Prostate gland (tissue), 2 donors: ENCODE measurements at regions not wholly inside any gene's neighbourhood (a gene's known extent, or its start where the extent isn't known, plus 50 kb on each side); places are given as distances from the start of the nearest gene placed in this dataset.

Source experiments
- POLR2AphosphoS5 ChIP-seq: sonication (generic); formaldehyde crosslinking; IDR thresholded peaks from one replicate; pipeline ENCODE4 v1.6.1; 2017; ENCODE audit warnings: antibody characterized with exemption
- TF ChIP-seq, protein P1 (sequence below), 4 experiments: fragments of 200-600 bp in 2 of 4; fragments of 450-650 bp in 2 of 4; sonication (generic) in 2 of 4; IDR thresholded peaks; 1 replicate in 3 of 4; 2 replicates in 1 of 4; pipeline ENCODE4 v1.5.1; 2016 to 2019; ENCODE audit warnings: antibody characterized with exemption in 4 of 4, mild to moderate bottlenecking in 2 of 4, moderate library complexity in 2 of 4

DNA sequence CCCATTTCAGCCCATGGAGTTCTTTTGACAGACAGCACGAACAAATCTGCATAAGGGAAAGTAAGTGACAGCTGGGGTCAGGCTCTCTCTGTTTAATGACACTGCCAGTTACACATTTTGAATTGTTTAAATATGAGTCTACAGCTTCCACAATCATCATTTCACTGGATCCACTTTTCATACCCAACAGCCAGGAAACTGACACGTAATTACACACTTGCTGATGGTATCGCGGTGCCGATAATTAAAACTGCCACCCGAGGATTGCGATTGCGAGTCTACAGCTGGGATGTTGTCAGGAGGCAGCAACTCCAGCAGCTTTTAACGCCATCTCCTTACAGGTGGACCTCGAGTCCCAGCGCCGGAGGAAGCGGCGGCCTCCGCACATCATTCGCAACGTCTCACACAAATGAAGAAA is 230.8 kb upstream of the MGMT start:
- no peak for TF ChIP-seq POLR2AphosphoS5
- TF ChIP-seq, protein P1, sequence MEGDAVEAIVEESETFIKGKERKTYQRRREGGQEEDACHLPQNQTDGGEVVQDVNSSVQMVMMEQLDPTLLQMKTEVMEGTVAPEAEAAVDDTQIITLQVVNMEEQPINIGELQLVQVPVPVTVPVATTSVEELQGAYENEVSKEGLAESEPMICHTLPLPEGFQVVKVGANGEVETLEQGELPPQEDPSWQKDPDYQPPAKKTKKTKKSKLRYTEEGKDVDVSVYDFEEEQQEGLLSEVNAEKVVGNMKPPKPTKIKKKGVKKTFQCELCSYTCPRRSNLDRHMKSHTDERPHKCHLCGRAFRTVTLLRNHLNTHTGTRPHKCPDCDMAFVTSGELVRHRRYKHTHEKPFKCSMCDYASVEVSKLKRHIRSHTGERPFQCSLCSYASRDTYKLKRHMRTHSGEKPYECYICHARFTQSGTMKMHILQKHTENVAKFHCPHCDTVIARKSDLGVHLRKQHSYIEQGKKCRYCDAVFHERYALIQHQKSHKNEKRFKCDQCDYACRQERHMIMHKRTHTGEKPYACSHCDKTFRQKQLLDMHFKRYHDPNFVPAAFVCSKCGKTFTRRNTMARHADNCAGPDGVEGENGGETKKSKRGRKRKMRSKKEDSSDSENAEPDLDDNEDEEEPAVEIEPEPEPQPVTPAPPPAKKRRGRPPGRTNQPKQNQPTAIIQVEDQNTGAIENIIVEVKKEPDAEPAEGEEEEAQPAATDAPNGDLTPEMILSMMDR (IDR thresholded peaks at IDR 0.05), result no peak
